DMS153 treated with DMSO at 0.1 percent for 48 hours (cell line): ENCODE measurements at regions not wholly inside any gene's neighbourhood (a gene's known extent, or its start where the extent isn't known, plus 50 kb on each side); places are given as distances from the start of the nearest gene placed in this dataset.

Experiments
- DNase-seq: peaks from one replicate; lab custom pipeline; 2025; ENCODE audit not compliant: unreplicated experiment; lab: John Stamatoyannopoulos, UW

- peak; percentile 70 for DNase-seq
Measured at GRCh38 chr5:52491818-52492217, 295.9 kb upstream of the ITGA1 start.

GRCh38 chr5:52497133-52497693 lies 290.5 kb upstream of the ITGA1 start:
- no peak for DNase-seq

GRCh38 chr5:52498607-52499006 lies 289.1 kb upstream of the ITGA1 start:
- no peak for DNase-seq

- DNase-seq: no peak
Measured at GRCh38 chr5:52502460-52502999, 285.2 kb upstream of the ITGA1 start.

- no peak for DNase-seq
Measured at GRCh38 chr5:52504584-52505240, 283.0 kb upstream of the ITGA1 start.

- DNase-seq: no peak
Measured at GRCh38 chr5:52517667-52518066, 270.0 kb upstream of the ITGA1 start.

- no peak for DNase-seq
Measured at GRCh38 chr5:52520171-52520570, 267.5 kb upstream of the ITGA1 start.

GRCh38 chr5:52521236-52521635 lies 266.5 kb upstream of the ITGA1 start:
- DNase-seq: no peak

- no peak for DNase-seq
Measured at GRCh38 chr5:52523701-52524100, 264.0 kb upstream of the ITGA1 start.

- DNase-seq: no peak
Measured at GRCh38 chr5:52531105-52531504, 256.6 kb upstream of the ITGA1 start.

GRCh38 chr5:52543594-52543993 lies 244.1 kb upstream of the ITGA1 start:
- no peak for DNase-seq

GRCh38 chr5:52544738-52545137 lies 243.0 kb upstream of the ITGA1 start:
- DNase-seq: no peak

GRCh38 chr5:52554293-52554692 lies 233.4 kb upstream of the ITGA1 start:
- no peak for DNase-seq

GRCh38 chr5:52560366-52560765 lies 227.3 kb upstream of the ITGA1 start:
- peak; percentile 23 for DNase-seq

GRCh38 chr5:52562473-52562872 lies 225.2 kb upstream of the ITGA1 start:
- no peak for DNase-seq

- DNase-seq: no peak
Measured at GRCh38 chr5:52564587-52564986, 223.1 kb upstream of the ITGA1 start.

- no peak for DNase-seq
Measured at GRCh38 chr5:52577546-52577945, 210.2 kb upstream of the ITGA1 start.

GRCh38 chr5:52579391-52579790 lies 208.3 kb upstream of the ITGA1 start:
- peak; percentile 32 for DNase-seq

GRCh38 chr5:52580921-52581320 lies 206.8 kb upstream of the ITGA1 start:
- no peak for DNase-seq

GRCh38 chr5:52582313-52582712 lies 205.4 kb upstream of the ITGA1 start:
- no peak for DNase-seq

- DNase-seq: no peak
Measured at GRCh38 chr5:52587131-52587530, 200.6 kb upstream of the ITGA1 start.

GRCh38 chr5:52597625-52598024 lies 190.1 kb upstream of the ITGA1 start:
- no peak for DNase-seq

GRCh38 chr5:52598968-52599367 lies 188.7 kb upstream of the ITGA1 start:
- DNase-seq: no peak
